H9 (cell line): ENCODE measurements at regions not wholly inside any gene's neighbourhood (a gene's known extent, or its start where the extent isn't known, plus 50 kb on each side); places are given as distances from the start of the nearest gene placed in this dataset.

ENCODE experiments used
- DNase-seq: peaks from one replicate; pipeline ENCODE4 v3.0.0-alpha.2; 2017
- H2AFZ ChIP-seq: one replicate; pipeline ENCODE4 v1.6.1; 2013; ENCODE audit warnings: mild to moderate bottlenecking, low read length, control low read depth, moderate library complexity
- H2AK5ac ChIP-seq: 2 replicates; pipeline ENCODE4 v1.6.1; 2013; ENCODE audit warnings: low read length, control low read depth, mixed read lengths; ENCODE audit not compliant: insufficient read length
- H2BK120ac ChIP-seq: one replicate; pipeline ENCODE4 v1.6.1; 2013; ENCODE audit warnings: low read depth, mild to moderate bottlenecking, low read length, control low read depth, inconsistent platforms; ENCODE audit not compliant: poor library complexity, severe bottlenecking
- H2BK12ac ChIP-seq: 2 replicates; pipeline ENCODE4 v1.6.1; 2013; ENCODE audit warnings: low read length, control low read depth, mixed read lengths, low read depth; ENCODE audit not compliant: insufficient read length
- H2BK15ac ChIP-seq: 2 replicates; pipeline ENCODE4 v1.6.1; 2013; ENCODE audit warnings: low read depth, low read length, control low read depth
- H2BK20ac ChIP-seq: one replicate; pipeline ENCODE4 v1.6.1; 2013; ENCODE audit warnings: low read depth, mild to moderate bottlenecking, low read length, control low read depth, inconsistent platforms; ENCODE audit not compliant: poor library complexity, severe bottlenecking
- H2BK5ac ChIP-seq: 2 replicates; pipeline ENCODE4 v1.6.1; 2013; ENCODE audit warnings: low read length, control low read depth, mixed read lengths; ENCODE audit not compliant: insufficient read length
- H3K14ac ChIP-seq: 2 replicates; pipeline ENCODE4 v1.6.1; 2013; ENCODE audit warnings: low read length, control low read depth; ENCODE audit not compliant: insufficient read depth
- H3K18ac ChIP-seq: 2 replicates; pipeline ENCODE4 v1.6.1; 2013; ENCODE audit warnings: low read depth, mild to moderate bottlenecking, mixed read lengths, low read length, control low read depth; ENCODE audit not compliant: insufficient read length
- H3K23ac ChIP-seq: 2 replicates; pipeline ENCODE4 v1.6.1; 2013; ENCODE audit warnings: low read length, control low read depth, mixed read lengths, low read depth; ENCODE audit not compliant: insufficient read length
- H3K23me2 ChIP-seq: 2 replicates; pipeline ENCODE4 v1.6.1; 2013; ENCODE audit warnings: low read depth, mild to moderate bottlenecking, mixed read lengths, low read length, control low read depth; ENCODE audit not compliant: insufficient read length, poor library complexity, severe bottlenecking
- H3K27ac ChIP-seq: 2 replicates; pipeline ENCODE4 v1.5.1; 2013; ENCODE audit warnings: low read length, control low read depth, mixed read lengths, low read depth; ENCODE audit not compliant: insufficient read length
- H3K27me3 ChIP-seq: 2 replicates; pipeline ENCODE4 v1.6.1; 2013; ENCODE audit warnings: low read length, control low read depth, inconsistent platforms; ENCODE audit not compliant: insufficient read depth
- H3K4ac ChIP-seq: 2 replicates; pipeline ENCODE4 v1.6.1; 2013; ENCODE audit warnings: low read depth, mild to moderate bottlenecking, control low read depth, inconsistent platforms, low read length, moderate library complexity
- H3K4me1 ChIP-seq: 2 replicates; pipeline ENCODE4 v1.6.1; 2013; ENCODE audit warnings: low read length, control low read depth, inconsistent platforms; ENCODE audit not compliant: insufficient read depth
- H3K4me2 ChIP-seq: 2 replicates; pipeline ENCODE4 v1.6.1; 2013; ENCODE audit warnings: low read length, control low read depth, mixed read lengths; ENCODE audit not compliant: insufficient read length, insufficient read depth
- H3K56ac ChIP-seq: 2 replicates; pipeline ENCODE4 v1.6.1; 2013; ENCODE audit warnings: low read depth, mild to moderate bottlenecking, mixed read lengths, low read length, control low read depth; ENCODE audit not compliant: insufficient read length
- H3K79me1 ChIP-seq: 2 replicates; pipeline ENCODE4 v1.6.1; 2013; ENCODE audit warnings: low read depth, mild to moderate bottlenecking, moderate library complexity, low read length, control low read depth, inconsistent platforms; ENCODE audit not compliant: insufficient read depth, poor library complexity, severe bottlenecking
- H3K79me2 ChIP-seq: 2 replicates; pipeline ENCODE4 v1.6.1; 2013; ENCODE audit warnings: low read length, control low read depth, inconsistent platforms; ENCODE audit not compliant: insufficient read depth
- H3K9ac ChIP-seq: 2 replicates; pipeline ENCODE4 v1.6.1; 2013; ENCODE audit warnings: low read length, control low read depth, mixed read lengths; ENCODE audit not compliant: insufficient read length; ENCODE audit errors: extremely low read depth
- H3K9me3 ChIP-seq: one replicate; pipeline ENCODE4 v1.6.1; 2013; ENCODE audit warnings: low read depth, low read length, inconsistent platforms; ENCODE audit not compliant: control insufficient read depth
- H3T11ph ChIP-seq: one replicate; pipeline ENCODE4 v1.6.1; 2013; ENCODE audit warnings: mild to moderate bottlenecking, low read length, control low read depth, inconsistent platforms
- H4K20me1 ChIP-seq: one replicate; pipeline ENCODE4 v1.6.1; 2013; ENCODE audit not compliant: control insufficient read depth, insufficient read length, insufficient read depth
- H4K5ac ChIP-seq: 2 replicates; pipeline ENCODE4 v1.6.1; 2013; ENCODE audit warnings: low read depth, mild to moderate bottlenecking, mixed read lengths, low read length, control low read depth; ENCODE audit not compliant: insufficient read length
- H4K8ac ChIP-seq: replicated peaks from 2 replicates; pipeline ENCODE4 v1.6.1; 2013; ENCODE audit warnings: low read length, control low read depth, mixed read lengths, low read depth; ENCODE audit not compliant: insufficient read length
- H4K91ac ChIP-seq: 2 replicates; pipeline ENCODE4 v1.6.1; 2013; ENCODE audit warnings: low read depth, mild to moderate bottlenecking, moderate library complexity, mixed read lengths, low read length, control low read depth; ENCODE audit not compliant: insufficient read length
- H3K27ac Mint-ChIP-seq, 3 experiments: 2 replicates in 2 of 3; 3 replicates in 1 of 3; pipeline ENCODE4 v1.8.0; 2020 to 2021; ENCODE audit warnings: mixed read lengths in 3 of 3, mild to moderate bottlenecking in 1 of 3, moderate library complexity in 1 of 3
- H3K27me3 Mint-ChIP-seq: 2 replicates; pipeline ENCODE4 v1.8.0; 2021; ENCODE audit warnings: low read depth, mild to moderate bottlenecking, moderate library complexity, mixed read lengths
- H3K36me3 Mint-ChIP-seq, 3 experiments: 2 replicates in 2 of 3; 3 replicates in 1 of 3; pipeline ENCODE4 v1.8.0; 2020 to 2021; ENCODE audit warnings: low read depth in 3 of 3, mixed read lengths in 3 of 3; ENCODE audit not compliant: insufficient read depth in 1 of 3
- H3K4me1 Mint-ChIP-seq, 2 experiments: 2 replicates each; pipeline ENCODE4 v1.8.0; 2020; ENCODE audit warnings: mixed read lengths in 2 of 2
- H3K4me3 Mint-ChIP-seq, 2 experiments: 2 replicates in 1 of 2; 3 replicates in 1 of 2; pipeline ENCODE4 v1.8.0; 2020 to 2021; ENCODE audit warnings: mild to moderate bottlenecking in 2 of 2, mixed read lengths in 2 of 2, moderate library complexity in 1 of 2
- H3K9me3 Mint-ChIP-seq, 2 experiments: 2 replicates in 1 of 2; 3 replicates in 1 of 2; pipeline ENCODE4 v1.8.0; 2020; ENCODE audit warnings: mild to moderate bottlenecking in 2 of 2, mixed read lengths in 2 of 2, moderate library complexity in 1 of 2
- CTCF ChIP-seq: fragments of 200-600 bp; sonication (generic); conservative IDR thresholded peaks from 3 replicates; pipeline ENCODE4 v1.8.0; 2021; ENCODE audit warnings: antibody characterized with exemption, mild to moderate bottlenecking
- WGBS: extraction: QIAGEN DNeasy Blood & Tissue Kit; methylation state at CpG from one replicate; pipeline ENCODE4 v1.1.7; 2013; ENCODE audit warnings: missing lambda C conversion rate, low lambda C conversion rate, mixed read lengths; ENCODE audit not compliant: insufficient read length; ENCODE audit errors: extremely low coverage; 5-methylcytosine and 5-hydroxymethylcytosine counted together

- H2BK12ac ChIP-seq: no peak overlapping the region
- H3K9me3 ChIP-seq: no peaks in the 10 kb centered on the region
- Mint-ChIP-seq H3K9me3 (no peaks in the 10 kb centered on the region), H3K27ac (no peak overlapping the region), H3K4me3 (no peak overlapping the region), H3K27me3 (no peaks in the 10 kb centered on the region), H3K4me1 (no peaks in the 10 kb centered on the region), H3K36me3 (no peaks in the 10 kb centered on the region)
- no peaks in the 10 kb centered on the region for H3K79me2 ChIP-seq
- no peak overlapping the region for H3K56ac ChIP-seq
- no peak overlapping the region for H3K4me2 ChIP-seq
- no peak overlapping the region for H2AK5ac ChIP-seq
- no CpG with 5 or more reads among the region's 7 CpGs for WGBS
- no peak overlapping the region for H2BK120ac ChIP-seq
- H3K27me3 ChIP-seq: no peaks in the 10 kb centered on the region
- no peak for TF ChIP-seq CTCF
- no peak overlapping the region for H4K5ac ChIP-seq
- H3K14ac ChIP-seq: no peak overlapping the region
- no peaks in the 10 kb centered on the region for H3K23me2 ChIP-seq
- H2AFZ ChIP-seq: no peak overlapping the region
- no peak overlapping the region for H4K8ac ChIP-seq
- H3K79me1 ChIP-seq: no peaks in the 10 kb centered on the region
- no peak overlapping the region for H2BK15ac ChIP-seq
- DNase-seq: no peak
- no peak overlapping the region for H3K4ac ChIP-seq
- H2BK5ac ChIP-seq: no peak overlapping the region
- no peak overlapping the region for H3K23ac ChIP-seq
- H3K18ac ChIP-seq: no peak overlapping the region
- no peaks in the 10 kb centered on the region for H4K20me1 ChIP-seq
- H3T11ph ChIP-seq: no peak overlapping the region
- H3K9ac ChIP-seq: no peak overlapping the region
- no peak overlapping the region for H3K27ac ChIP-seq
- no peak overlapping the region for H4K91ac ChIP-seq
- no peak overlapping the region for H2BK20ac ChIP-seq
- no peaks in the 10 kb centered on the region for H3K4me1 ChIP-seq
These were observed 511.9 kb downstream of the HAPSTR1 start for GRCh38 chr16:9603316-9603715.
